GM12878 (cell line): ENCODE measurements at regions not wholly inside any gene's neighbourhood (a gene's known extent, or its start where the extent isn't known, plus 50 kb on each side); places are given as distances from the start of the nearest gene placed in this dataset.

Experiments used
- ATAC-seq: fragments of 200-7000 bp; cut with Tn5 transposase; 3 replicates; pipeline ENCODE4 v1.9.1; 2020; ENCODE audit warnings: mild to moderate bottlenecking, moderate library complexity
- BruUV-seq: library from RNA; stranded (reverse); fragments of 400-500 nt; replicated peaks from 2 replicates; lab custom pipeline; 2021; lab: Mats Ljungman, UMichigan
- CTCF ChIA-PET: fragments of 300-600 bp; sonication (Branson Sonifier 250); formaldehyde crosslinking; extraction: SDS; loops from one replicate; lab custom pipeline; 2021; ENCODE audit warnings: inconsistent platforms; lab: Yijun Ruan, JAX
- POLR2A ChIA-PET: fragments of 350-600 bp; formaldehyde crosslinking; extraction: SDS; loops from one replicate; lab custom pipeline; 2021; ENCODE audit warnings: inconsistent platforms; lab: Charles Lee
- RAD21 ChIA-PET: fragments of 300-600 bp; sonication (Branson Sonifier 250); formaldehyde crosslinking; loops from one replicate; lab custom pipeline; 2023; ENCODE audit warnings: antibody characterized with exemption; ENCODE audit not compliant: unreplicated experiment; lab: Charles Lee
- SMC1A ChIA-PET: fragments of 300-600 bp; sonication (Branson Sonifier 250); formaldehyde crosslinking; loops from one replicate; lab custom pipeline; 2023; ENCODE audit not compliant: unreplicated experiment, uncharacterized antibody; lab: Charles Lee
- DNase-seq: peaks from one replicate; pipeline ENCODE4 v3.0.0-alpha.2; 2011; ENCODE audit warnings: low read depth, low spot score
- FAIRE-seq: peaks from 3 replicates; lab custom pipeline; 2011; peaks lifted over from hg19 to GRCh38; lab: Jason Lieb, UNC
- H2AFZ ChIP-seq: 2 replicates; pipeline ENCODE4 v1.6.0; 2011; ENCODE audit warnings: low read depth, low read length, control low read depth; ENCODE audit not compliant: control insufficient read depth
- H3K27ac ChIP-seq: 2 replicates; pipeline ENCODE4 v1.5.1; 2011; ENCODE audit warnings: control low read depth; ENCODE audit not compliant: control insufficient read depth, insufficient read depth
- H3K27me3 ChIP-seq, 2 experiments: replicated peaks in 1 of 2; 2 replicates each; pipeline versions ENCODE4 v1.6.0 to v1.6.1; 2011; ENCODE audit warnings: low read length in 1 of 2; ENCODE audit not compliant: control insufficient read depth in 2 of 2, insufficient read depth in 2 of 2
- H3K36me3 ChIP-seq, 2 experiments: 2 replicates each; pipeline ENCODE4 v1.5.1; 2011; ENCODE audit warnings: low read length in 1 of 2; ENCODE audit not compliant: control insufficient read depth in 2 of 2, insufficient read depth in 2 of 2
- H3K4me1 ChIP-seq: 2 replicates; pipeline ENCODE4 v1.6.1; 2011; ENCODE audit warnings: mild to moderate bottlenecking, low read length, moderate library complexity, mixed read lengths; ENCODE audit not compliant: control insufficient read depth, insufficient read depth
- H3K4me2 ChIP-seq: 2 replicates; pipeline ENCODE4 v1.6.0; 2011; ENCODE audit warnings: control low read depth; ENCODE audit not compliant: control insufficient read depth, insufficient read depth
- H3K4me3 ChIP-seq: fragments of 200-600 bp; sonication (generic); 2 replicates; pipeline ENCODE4 v1.5.1; 2016
- H3K79me2 ChIP-seq: 2 replicates; pipeline ENCODE4 v1.6.0; 2011; ENCODE audit warnings: low read length; ENCODE audit not compliant: control insufficient read depth, insufficient read depth
- H3K9ac ChIP-seq: 2 replicates; pipeline ENCODE4 v1.8.0; 2011; ENCODE audit warnings: low read length, control low read depth, mixed read lengths; ENCODE audit not compliant: control insufficient read depth, insufficient read depth
- H3K9me3 ChIP-seq: replicated peaks from 3 replicates; pipeline ENCODE4 v1.5.1; 2011; ENCODE audit warnings: mild to moderate bottlenecking, low read length; ENCODE audit not compliant: control insufficient read depth, insufficient read depth
- H4K20me1 ChIP-seq: 2 replicates; pipeline ENCODE4 v1.6.0; 2011; ENCODE audit not compliant: control insufficient read depth, insufficient read depth
- ASH2L ChIP-seq: fragments of 300-600, 200-600 bp; sonication (generic); IDR thresholded peaks from 2 replicates; pipeline ENCODE4 v1.6.1; 2017; ENCODE audit warnings: low read depth, mild to moderate bottlenecking, borderline replicate concordance
- CEBPB ChIP-seq, 2 experiments: fragments of 150-350 bp in 1 of 2; IDR thresholded peaks; 2 replicates each; pipeline ENCODE4 v1.6.1; 2012 to 2014; ENCODE audit warnings: low read depth in 2 of 2, low read length in 2 of 2, borderline replicate concordance in 1 of 2, inconsistent platforms in 1 of 2
- CHD1 ChIP-seq: IDR thresholded peaks from 2 replicates; pipeline ENCODE4 v1.6.1; 2012; ENCODE audit warnings: low read depth, low read length, improper control_type of control experiment
- HDAC6 ChIP-seq: fragments of 200-600 bp; sonication (generic); IDR thresholded peaks from one replicate; pipeline ENCODE4 v1.8.0; 2017; ENCODE audit warnings: antibody characterized with exemption; ENCODE audit not compliant: unreplicated experiment
- IKZF1 ChIP-seq: fragments of 450-650 bp; conservative IDR thresholded peaks from 2 replicates; pipeline ENCODE4 v1.6.1; 2017; ENCODE audit warnings: antibody characterized with exemption, mild to moderate bottlenecking
- IRF4 ChIP-seq: IDR thresholded peaks from 2 replicates; pipeline ENCODE4 v1.6.1; 2011; ENCODE audit warnings: low read depth, low read length
- PML ChIP-seq: IDR thresholded peaks from 2 replicates; pipeline ENCODE4 v1.6.1; 2012; ENCODE audit warnings: low read length, inconsistent platforms
- POLR2A ChIP-seq: IDR thresholded peaks from 2 replicates; pipeline ENCODE4 v1.6.1; 2011; ENCODE audit warnings: low read depth, mild to moderate bottlenecking, low read length
- REST ChIP-seq: IDR thresholded peaks from 2 replicates; pipeline ENCODE4 v1.6.1; 2012; ENCODE audit warnings: mild to moderate bottlenecking, low read depth, low read length
- TCF3 ChIP-seq: IDR thresholded peaks from 2 replicates; pipeline ENCODE4 v1.6.1; 2012; ENCODE audit warnings: low read depth, mild to moderate bottlenecking, low read length, borderline replicate concordance; ENCODE audit not compliant: insufficient read depth
- ZNF687 ChIP-seq: fragments of 450-650 bp; IDR thresholded peaks from 2 replicates; pipeline ENCODE4 v1.6.1; 2017; ENCODE audit warnings: mild to moderate bottlenecking, moderate library complexity
- WGBS: methylation state at CpG from one replicate; pipeline ENCODE4 v1.1.6; 2016; ENCODE audit warnings: low lambda C conversion rate; ENCODE audit not compliant: insufficient replicate concordance, insufficient coverage; ENCODE audit errors: missing lambda C conversion rate; 5-methylcytosine and 5-hydroxymethylcytosine counted together
- in situ Hi-C: fragments of 300-500 bp; cut with MboI; formaldehyde crosslinking; loops from 9 replicates; pipeline ENCODE4 v1.14.3; 2018; ENCODE audit warnings: mixed read lengths
- intact Hi-C: fragments of 100-400 bp; cut with micrococcal nuclease; formaldehyde crosslinking; loops from one replicate; pipeline ENCODE4 v1.14.2; 2022; ENCODE audit not compliant: unreplicated experiment

- TF ChIP-seq REST, result no peak
- no peak for TF ChIP-seq ZNF687
- TF ChIP-seq CHD1, result no peak
- TF ChIP-seq HDAC6, result no peak
These were observed 77.1 kb upstream of the RPS6KA2 start (continued) for GRCh38 chr6:166704171-166704570.

GRCh38 chr6:166703149-166703710 is 76.2 kb upstream of the RPS6KA2 start:
- Histone ChIP-seq H3K4me1 (no peaks in the 10 kb centered on the region), H3K9me3 (no peaks in the 10 kb centered on the region), H4K20me1 (no peaks in the 10 kb centered on the region), H2AFZ (no peak overlapping the region), H3K27me3 (0 out of 4 replicates have a peak, but pooled peaks cover 0 to 3% of the 10 kb centered on the region in 2 experiments), H3K36me3 (no peaks in the 10 kb centered on the region), H3K4me2 (no peak overlapping the region), H3K27ac (no peak overlapping the region), H3K4me3 (no peak overlapping the region), H3K9ac (no peak overlapping the region), H3K79me2 (no peaks in the 10 kb centered on the region)
- 70% methylated on average over 8 of the region's 8 CpGs for WGBS
- SMC1A ChIA-PET, result no interaction called here
- intact Hi-C loops, result no loop called here
- BruUV-seq, result no TSS peak
- no peak for ATAC-seq
- CTCF ChIA-PET, result interaction anchor here (1.3 kb wide), 1 partner anchor 284 kb away, joined by 3 read pairs; no protein-coding TSS in a partner anchor
- FAIRE-seq, result no peak
- in situ Hi-C loops, result no loop called here
- DNase-seq, result no peak
- RAD21 ChIA-PET, result no interaction called here
- POLR2A ChIA-PET, result no interaction called here
- TF ChIP-seq ASH2L (no peak), PML (no peak), POLR2A (no peak), IKZF1 (no peak), IRF4 (no peak), CEBPB (IDR thresholded peaks at IDR 0.05; ENCODE audit: borderline replicate concordance in 1 of 2, low read depth in 2 of 2, low read length in 2 of 2) (no peak), TCF3 (no peak), REST (no peak)
